Panc1 (cell line): ENCODE measurements at regions not wholly inside any gene's neighbourhood (a gene's known extent, or its start where the extent isn't known, plus 50 kb on each side); places are given as distances from the start of the nearest gene placed in this dataset.

Source experiments
- ATAC-seq: fragments of 200-7000 bp; cut with Tn5 transposase; 2 replicates; pipeline ENCODE4 v1.9.1; 2020; ENCODE audit warnings: mild to moderate bottlenecking, moderate library complexity
- BruUV-seq: library from RNA; stranded (reverse); fragments of 400-500 nt; replicated peaks from 2 replicates; lab custom pipeline; 2021; lab: Mats Ljungman, UMichigan
- CTCF ChIA-PET: fragments of 300-600 bp; sonication (Branson Sonifier 250); formaldehyde crosslinking; loops from one replicate; lab custom pipeline; 2022; ENCODE audit warnings: antibody characterized with exemption; lab: Charles Lee
- POLR2A ChIA-PET: fragments of 300-600 bp; sonication (Branson Sonifier 250); formaldehyde crosslinking; loops from one replicate; lab custom pipeline; 2022; ENCODE audit warnings: antibody characterized with exemption; lab: Charles Lee
- DNase-seq: peaks from one replicate; pipeline ENCODE4 v3.0.0-alpha.2; 2010; ENCODE audit warnings: low read depth, low spot score
- H3K27ac ChIP-seq: 2 replicates; pipeline ENCODE4 v1.5.1; 2011; ENCODE audit warnings: mild to moderate bottlenecking, low read length, inconsistent platforms
- H3K27me3 ChIP-seq: fragments of 200-500 bp; sonication (Bioruptor generic); 2 replicates; pipeline ENCODE4 v1.6.0; 2014; ENCODE audit warnings: low read length, inconsistent platforms; ENCODE audit not compliant: control insufficient read depth, insufficient read depth
- H3K36me3 ChIP-seq: fragments of 200-500 bp; sonication (Bioruptor generic); 2 replicates; pipeline ENCODE4 v1.5.1; 2014; ENCODE audit warnings: inconsistent platforms, mild to moderate bottlenecking, low read length, moderate library complexity; ENCODE audit not compliant: control insufficient read depth, insufficient read depth
- H3K4me1 ChIP-seq: 2 replicates; pipeline ENCODE4 v1.5.1; 2011; ENCODE audit warnings: inconsistent platforms, mild to moderate bottlenecking, low read length, moderate library complexity; ENCODE audit not compliant: control insufficient read depth, insufficient read depth
- H3K4me3 ChIP-seq, 2 experiments: 2 replicates each; pipeline ENCODE4 v1.5.1; 2011 to 2012; ENCODE audit warnings: low read depth in 2 of 2, low read length in 2 of 2, mild to moderate bottlenecking in 2 of 2, inconsistent platforms in 1 of 2, moderate library complexity in 1 of 2
- H3K9me3 ChIP-seq: fragments of 200-500 bp; sonication (Bioruptor generic); 2 replicates; pipeline ENCODE4 v1.5.1; 2014; ENCODE audit warnings: low read depth, mild to moderate bottlenecking, inconsistent platforms, low read length, moderate library complexity; ENCODE audit not compliant: control insufficient read depth, insufficient read depth
- POLR2AphosphoS5 ChIP-seq: IDR thresholded peaks from 2 replicates; pipeline ENCODE4 v1.6.1; 2012; ENCODE audit warnings: mild to moderate bottlenecking, low read depth, low read length, moderate library complexity
- SIN3A ChIP-seq: IDR thresholded peaks from 2 replicates; pipeline ENCODE4 v1.6.1; 2012; ENCODE audit warnings: low read depth, mild to moderate bottlenecking, low read length, moderate library complexity, borderline replicate concordance; ENCODE audit not compliant: insufficient read depth
- TCF7L2 ChIP-seq: IDR thresholded peaks from 2 replicates; pipeline ENCODE4 v1.6.1; 2011; ENCODE audit warnings: mild to moderate bottlenecking, low read depth, low read length, inconsistent platforms
- in situ Hi-C: cut with HindIII; loops from 2 replicates; pipeline ENCODE4 v1.10.0; 2016; ENCODE audit warnings: low sequenced_read_pairs, low pct_unique_long_range_greater_than_20kb
- intact Hi-C: fragments of 100-400 bp; cut with micrococcal nuclease; formaldehyde crosslinking; loops from one replicate; pipeline ENCODE4 v1.10.0; 2022; ENCODE audit not compliant: unreplicated experiment
- TF ChIP-seq, protein P1 (sequence below), 2 experiments: IDR thresholded peaks; 2 replicates each; pipeline ENCODE4 v1.6.1; 2011 to 2012; ENCODE audit warnings: low read depth in 2 of 2, control low read depth in 1 of 2, low read length in 1 of 2, mild to moderate bottlenecking in 1 of 2, moderate library complexity in 1 of 2; ENCODE audit not compliant: insufficient read depth in 1 of 2
- TF ChIP-seq, protein P2 (sequence below): fragments of 450-650 bp; IDR thresholded peaks from 2 replicates; pipeline ENCODE4 v1.5.1; 2017; ENCODE audit warnings: mild to moderate bottlenecking

DNA sequence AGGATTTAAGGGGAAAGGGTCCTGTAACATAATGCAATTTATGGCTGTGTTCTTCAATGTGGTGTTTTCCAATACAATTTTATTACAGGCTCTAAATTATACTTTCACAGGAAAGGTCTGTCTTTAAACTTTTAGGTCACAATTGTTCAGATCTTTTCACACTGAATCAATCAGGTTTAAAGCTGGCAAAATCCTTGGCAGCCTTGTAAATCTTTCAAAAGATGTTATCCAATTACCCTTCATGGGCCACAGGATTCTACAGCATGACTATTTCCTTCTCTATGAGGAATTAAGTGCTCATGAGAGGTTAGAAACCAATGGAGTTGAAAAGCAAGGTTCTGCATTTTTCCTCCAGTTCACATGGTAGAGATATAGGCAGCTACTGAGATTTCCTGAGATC, 211.5 kb upstream of the MIR17HG start:
- POLR2A ChIA-PET: no interaction called here
- CTCF ChIA-PET: interaction anchor here (0.7 kb wide), 2 partner anchors 11 to 37 kb away, joined by 6 to 10 read pairs; no protein-coding TSS in a partner anchor
- H3K9me3 ChIP-seq: no peaks in the 10 kb centered on the region

DNA sequence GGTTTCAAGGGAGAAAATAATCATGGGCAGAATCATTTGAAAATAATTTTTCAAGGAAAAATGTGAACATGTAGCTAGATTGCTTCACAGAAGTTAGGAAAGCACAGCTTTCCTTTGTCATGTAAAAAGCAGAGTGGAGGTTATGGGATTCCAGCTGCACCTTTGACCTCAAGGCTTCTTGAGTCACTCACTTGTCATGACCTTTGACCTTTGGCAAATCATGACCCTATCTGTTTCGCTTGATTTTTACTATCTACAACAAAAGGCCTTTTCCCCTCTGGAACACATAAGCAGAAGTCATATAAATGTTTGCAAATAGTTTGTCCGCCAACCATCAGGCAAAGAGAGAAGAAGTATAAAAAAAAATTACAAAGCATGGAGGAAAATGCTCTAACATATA, 210.7 kb upstream of the MIR17HG start:
- ATAC-seq: no peak
- no peak for DNase-seq
- Histone ChIP-seq H3K4me1 (no peaks in the 10 kb centered on the region), H3K9me3 (no peaks in the 10 kb centered on the region), H3K4me3 (no peak overlapping the region), H3K27ac (no peak overlapping the region), H3K36me3 (no peaks in the 10 kb centered on the region), H3K27me3 (no peaks in the 10 kb centered on the region)
- intact Hi-C loops (no loop called here), in situ Hi-C loops (no loop called here)
- ChIA-PET CTCF (interaction anchor here (0.7 kb wide), 1 partner anchor 10 kb away, joined by 6 read pairs; no protein-coding TSS in a partner anchor), POLR2A (no interaction called here)
- TF ChIP-seq TCF7L2: no peak
- TF ChIP-seq, protein P1, sequence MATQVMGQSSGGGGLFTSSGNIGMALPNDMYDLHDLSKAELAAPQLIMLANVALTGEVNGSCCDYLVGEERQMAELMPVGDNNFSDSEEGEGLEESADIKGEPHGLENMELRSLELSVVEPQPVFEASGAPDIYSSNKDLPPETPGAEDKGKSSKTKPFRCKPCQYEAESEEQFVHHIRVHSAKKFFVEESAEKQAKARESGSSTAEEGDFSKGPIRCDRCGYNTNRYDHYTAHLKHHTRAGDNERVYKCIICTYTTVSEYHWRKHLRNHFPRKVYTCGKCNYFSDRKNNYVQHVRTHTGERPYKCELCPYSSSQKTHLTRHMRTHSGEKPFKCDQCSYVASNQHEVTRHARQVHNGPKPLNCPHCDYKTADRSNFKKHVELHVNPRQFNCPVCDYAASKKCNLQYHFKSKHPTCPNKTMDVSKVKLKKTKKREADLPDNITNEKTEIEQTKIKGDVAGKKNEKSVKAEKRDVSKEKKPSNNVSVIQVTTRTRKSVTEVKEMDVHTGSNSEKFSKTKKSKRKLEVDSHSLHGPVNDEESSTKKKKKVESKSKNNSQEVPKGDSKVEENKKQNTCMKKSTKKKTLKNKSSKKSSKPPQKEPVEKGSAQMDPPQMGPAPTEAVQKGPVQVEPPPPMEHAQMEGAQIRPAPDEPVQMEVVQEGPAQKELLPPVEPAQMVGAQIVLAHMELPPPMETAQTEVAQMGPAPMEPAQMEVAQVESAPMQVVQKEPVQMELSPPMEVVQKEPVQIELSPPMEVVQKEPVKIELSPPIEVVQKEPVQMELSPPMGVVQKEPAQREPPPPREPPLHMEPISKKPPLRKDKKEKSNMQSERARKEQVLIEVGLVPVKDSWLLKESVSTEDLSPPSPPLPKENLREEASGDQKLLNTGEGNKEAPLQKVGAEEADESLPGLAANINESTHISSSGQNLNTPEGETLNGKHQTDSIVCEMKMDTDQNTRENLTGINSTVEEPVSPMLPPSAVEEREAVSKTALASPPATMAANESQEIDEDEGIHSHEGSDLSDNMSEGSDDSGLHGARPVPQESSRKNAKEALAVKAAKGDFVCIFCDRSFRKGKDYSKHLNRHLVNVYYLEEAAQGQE (IDR thresholded peaks at IDR 0.05; ENCODE audit: insufficient read depth in 1 of 2, low read depth in 2 of 2, low read length in 1 of 2): no peak
- TF ChIP-seq, protein P2, sequence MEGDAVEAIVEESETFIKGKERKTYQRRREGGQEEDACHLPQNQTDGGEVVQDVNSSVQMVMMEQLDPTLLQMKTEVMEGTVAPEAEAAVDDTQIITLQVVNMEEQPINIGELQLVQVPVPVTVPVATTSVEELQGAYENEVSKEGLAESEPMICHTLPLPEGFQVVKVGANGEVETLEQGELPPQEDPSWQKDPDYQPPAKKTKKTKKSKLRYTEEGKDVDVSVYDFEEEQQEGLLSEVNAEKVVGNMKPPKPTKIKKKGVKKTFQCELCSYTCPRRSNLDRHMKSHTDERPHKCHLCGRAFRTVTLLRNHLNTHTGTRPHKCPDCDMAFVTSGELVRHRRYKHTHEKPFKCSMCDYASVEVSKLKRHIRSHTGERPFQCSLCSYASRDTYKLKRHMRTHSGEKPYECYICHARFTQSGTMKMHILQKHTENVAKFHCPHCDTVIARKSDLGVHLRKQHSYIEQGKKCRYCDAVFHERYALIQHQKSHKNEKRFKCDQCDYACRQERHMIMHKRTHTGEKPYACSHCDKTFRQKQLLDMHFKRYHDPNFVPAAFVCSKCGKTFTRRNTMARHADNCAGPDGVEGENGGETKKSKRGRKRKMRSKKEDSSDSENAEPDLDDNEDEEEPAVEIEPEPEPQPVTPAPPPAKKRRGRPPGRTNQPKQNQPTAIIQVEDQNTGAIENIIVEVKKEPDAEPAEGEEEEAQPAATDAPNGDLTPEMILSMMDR: no peak
- TF ChIP-seq POLR2AphosphoS5: no peak
- TF ChIP-seq SIN3A: no peak
- BruUV-seq: no TSS peak

More for the DNA sequence above, 211.5 kb upstream of the MIR17HG start:
- no peak for ATAC-seq
- BruUV-seq: no TSS peak
- Histone ChIP-seq H3K36me3 (no peaks in the 10 kb centered on the region), H3K27ac (no peak overlapping the region), H3K4me3 (no peak overlapping the region), H3K27me3 (no peaks in the 10 kb centered on the region), H3K4me1 (no peaks in the 10 kb centered on the region)
- TF ChIP-seq POLR2AphosphoS5 (no peak), SIN3A (no peak), TCF7L2 (no peak)
- TF ChIP-seq, protein P1 (IDR thresholded peaks at IDR 0.05; ENCODE audit: insufficient read depth in 1 of 2, low read depth in 2 of 2, low read length in 1 of 2): no peak
- TF ChIP-seq, protein P2: no peak
- in situ Hi-C loops: no loop called here
- DNase-seq: no peak
- intact Hi-C loops: loop anchor here (2.0 kb wide), 1 partner anchor 49 kb away; no protein-coding TSS in a partner anchor
